ENCODE measurements at regions not wholly inside any gene's neighbourhood (a gene's known extent, or its start where the extent isn't known, plus 50 kb on each side); places are given as distances from the start of the nearest gene placed in this dataset.
"Not testable (repeated sequence)": the region's sequence is repeated elsewhere in the genome, so short reads cannot be mapped to it uniquely, and the experiment has no call there.

- H3K27me3 ChIP-seq (ENCODE audit: low read depth, low read length): no peaks in the 10 kb centered on the region
- peaks cover 0 to 3% of the 10 kb centered on the region in 2 donors for H3K4me1 ChIP-seq (ENCODE audit: control insufficient read depth in 1 of 2, insufficient read depth in 2 of 2, low read length in 2 of 2)
- no peaks in the 10 kb centered on the region for H3K36me3 ChIP-seq (ENCODE audit: control insufficient read depth in 1 of 2, insufficient read depth in 2 of 2, low read length in 2 of 2)
- no peaks in the 10 kb centered on the region for H3K9me3 ChIP-seq (ENCODE audit: control insufficient read depth in 1 of 2, low read length in 2 of 2)
- H3K4me3 ChIP-seq (ENCODE audit: low read depth in 1 of 2, low read length in 2 of 2): no peak overlapping the region
- no peak overlapping the region for H3K27ac ChIP-seq (ENCODE audit: low read length)
These were observed 672.1 kb upstream of the SLIT2 start for GRCh38 chr4:19579608-19580007.

- Histone ChIP-seq H3K36me3 (ENCODE audit: control insufficient read depth in 1 of 2, insufficient read depth in 2 of 2, low read length in 2 of 2) (no peaks in the 10 kb centered on the region), H3K4me3 (ENCODE audit: low read depth in 1 of 2, low read length in 2 of 2) (no peak overlapping the region), H3K27ac (ENCODE audit: low read length) (no peak overlapping the region), H3K9me3 (ENCODE audit: control insufficient read depth in 1 of 2, low read length in 2 of 2) (no peaks in the 10 kb centered on the region), H3K4me1 (ENCODE audit: control insufficient read depth in 1 of 2, insufficient read depth in 2 of 2, low read length in 2 of 2) (peaks cover 0 to 3% of the 10 kb centered on the region in 2 donors), H3K27me3 (ENCODE audit: low read depth, low read length) (no peaks in the 10 kb centered on the region)
These were observed 674.6 kb upstream of the SLIT2 start for GRCh38 chr4:19577097-19577496.

- Histone ChIP-seq H3K4me3 (ENCODE audit: low read depth in 1 of 2, low read length in 2 of 2) (no peak overlapping the region), H3K36me3 (ENCODE audit: control insufficient read depth in 1 of 2, insufficient read depth in 2 of 2, low read length in 2 of 2) (no peaks in the 10 kb centered on the region), H3K27me3 (ENCODE audit: low read depth, low read length) (no peaks in the 10 kb centered on the region), H3K9me3 (ENCODE audit: control insufficient read depth in 1 of 2, low read length in 2 of 2) (no peaks in the 10 kb centered on the region), H3K27ac (ENCODE audit: low read length) (no peak overlapping the region), H3K4me1 (ENCODE audit: control insufficient read depth in 1 of 2, insufficient read depth in 2 of 2, low read length in 2 of 2) (peaks cover 0 to 3% of the 10 kb centered on the region in 2 donors)
These were observed 675.8 kb upstream of the SLIT2 start for GRCh38 chr4:19575924-19576323.

GRCh38 chr4:19566041-19566440, 685.7 kb upstream of the SLIT2 start:
- H3K27me3 ChIP-seq (ENCODE audit: low read depth, low read length): no peaks in the 10 kb centered on the region

DNA sequence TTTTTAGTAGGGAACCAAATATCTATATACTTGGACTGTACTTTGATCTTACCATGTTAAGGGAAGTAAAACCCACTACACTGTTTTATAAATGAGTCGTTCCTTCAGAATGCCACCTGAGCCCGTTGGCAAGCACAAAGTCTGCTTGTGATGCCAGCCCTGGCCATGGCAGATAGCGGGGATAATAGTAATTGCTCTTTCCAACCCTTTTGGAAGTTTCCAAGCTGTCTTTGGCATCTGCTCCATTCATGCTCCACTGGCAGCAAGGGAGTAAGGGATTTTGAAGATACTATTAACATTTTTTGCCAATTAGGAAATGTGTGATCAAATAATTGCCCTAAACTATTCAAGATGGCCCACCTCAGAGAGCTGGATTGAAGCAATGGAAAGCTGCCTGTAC, 689.2 kb upstream of the SLIT2 start:
- Histone ChIP-seq H3K4me3 (ENCODE audit: low read depth in 1 of 2, low read length in 2 of 2) (no peak overlapping the region), H3K27me3 (ENCODE audit: low read depth, low read length) (no peaks in the 10 kb centered on the region)

More at GRCh38 chr4:19566041-19566440, 685.7 kb upstream of the SLIT2 start:
- Histone ChIP-seq H3K36me3 (ENCODE audit: control insufficient read depth in 1 of 2, insufficient read depth in 2 of 2, low read length in 2 of 2) (no peaks in the 10 kb centered on the region), H3K4me3 (ENCODE audit: low read depth in 1 of 2, low read length in 2 of 2) (no peak overlapping the region), H3K9me3 (ENCODE audit: control insufficient read depth in 1 of 2, low read length in 2 of 2) (no peaks in the 10 kb centered on the region), H3K27ac (ENCODE audit: low read length) (no peak overlapping the region), H3K4me1 (ENCODE audit: control insufficient read depth in 1 of 2, insufficient read depth in 2 of 2, low read length in 2 of 2) (no peaks in the 10 kb centered on the region)

GRCh38 chr4:19557161-19557560, 694.5 kb upstream of the SLIT2 start:
- no peak overlapping the region for H3K4me3 ChIP-seq (ENCODE audit: low read depth in 1 of 2, low read length in 2 of 2)
- H3K4me1 ChIP-seq (ENCODE audit: control insufficient read depth in 1 of 2, insufficient read depth in 2 of 2, low read length in 2 of 2): no peaks in the 10 kb centered on the region
- H3K9me3 ChIP-seq (ENCODE audit: control insufficient read depth in 1 of 2, low read length in 2 of 2): no peaks in the 10 kb centered on the region
- no peaks in the 10 kb centered on the region for H3K27me3 ChIP-seq (ENCODE audit: low read depth, low read length)
- no peak overlapping the region for H3K27ac ChIP-seq (ENCODE audit: low read length)
- no peaks in the 10 kb centered on the region for H3K36me3 ChIP-seq (ENCODE audit: control insufficient read depth in 1 of 2, insufficient read depth in 2 of 2, low read length in 2 of 2)

More for the DNA sequence above, 689.2 kb upstream of the SLIT2 start:
- H3K27ac ChIP-seq (ENCODE audit: low read length): no peak overlapping the region
- no peaks in the 10 kb centered on the region for H3K4me1 ChIP-seq (ENCODE audit: control insufficient read depth in 1 of 2, insufficient read depth in 2 of 2, low read length in 2 of 2)
- H3K9me3 ChIP-seq (ENCODE audit: control insufficient read depth in 1 of 2, low read length in 2 of 2): no peaks in the 10 kb centered on the region
- no peaks in the 10 kb centered on the region for H3K36me3 ChIP-seq (ENCODE audit: control insufficient read depth in 1 of 2, insufficient read depth in 2 of 2, low read length in 2 of 2)

DNA sequence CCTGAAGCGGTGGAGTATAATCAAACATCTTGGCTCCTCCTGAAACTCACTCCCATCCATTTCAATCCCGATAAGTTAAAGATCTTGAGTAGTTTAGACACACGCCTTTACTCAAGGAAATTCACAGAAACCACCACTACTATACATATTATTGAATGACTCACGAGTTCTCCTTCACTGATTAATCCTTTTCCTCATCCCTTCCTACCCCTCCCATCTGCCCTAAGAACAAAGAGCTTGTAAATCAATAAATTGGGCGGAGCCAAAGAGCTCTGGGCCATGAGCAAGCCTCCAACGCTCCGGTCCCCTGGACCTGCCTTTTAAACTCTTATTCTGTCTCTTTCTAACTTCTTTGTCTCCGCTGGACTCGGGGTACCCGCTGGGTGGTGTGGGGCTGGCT, 695.4 kb upstream of the SLIT2 start:
- not testable (repeated sequence) for H3K4me3 ChIP-seq (ENCODE audit: low read depth in 1 of 2, low read length in 2 of 2); H3K27me3 ChIP-seq (ENCODE audit: low read depth, low read length); H3K4me1 ChIP-seq (ENCODE audit: control insufficient read depth in 1 of 2, insufficient read depth in 2 of 2, low read length in 2 of 2); H3K36me3 ChIP-seq (ENCODE audit: control insufficient read depth in 1 of 2, insufficient read depth in 2 of 2, low read length in 2 of 2); H3K27ac ChIP-seq (ENCODE audit: low read length); H3K9me3 ChIP-seq (ENCODE audit: control insufficient read depth in 1 of 2, low read length in 2 of 2)

- no peak overlapping the region for H3K27ac ChIP-seq (ENCODE audit: low read length)
- no peaks in the 10 kb centered on the region for H3K27me3 ChIP-seq (ENCODE audit: low read depth, low read length)
- H3K9me3 ChIP-seq (ENCODE audit: control insufficient read depth in 1 of 2, low read length in 2 of 2): no peaks in the 10 kb centered on the region
These were observed 704.2 kb upstream of the SLIT2 start for GRCh38 chr4:19547463-19547862.

DNA sequence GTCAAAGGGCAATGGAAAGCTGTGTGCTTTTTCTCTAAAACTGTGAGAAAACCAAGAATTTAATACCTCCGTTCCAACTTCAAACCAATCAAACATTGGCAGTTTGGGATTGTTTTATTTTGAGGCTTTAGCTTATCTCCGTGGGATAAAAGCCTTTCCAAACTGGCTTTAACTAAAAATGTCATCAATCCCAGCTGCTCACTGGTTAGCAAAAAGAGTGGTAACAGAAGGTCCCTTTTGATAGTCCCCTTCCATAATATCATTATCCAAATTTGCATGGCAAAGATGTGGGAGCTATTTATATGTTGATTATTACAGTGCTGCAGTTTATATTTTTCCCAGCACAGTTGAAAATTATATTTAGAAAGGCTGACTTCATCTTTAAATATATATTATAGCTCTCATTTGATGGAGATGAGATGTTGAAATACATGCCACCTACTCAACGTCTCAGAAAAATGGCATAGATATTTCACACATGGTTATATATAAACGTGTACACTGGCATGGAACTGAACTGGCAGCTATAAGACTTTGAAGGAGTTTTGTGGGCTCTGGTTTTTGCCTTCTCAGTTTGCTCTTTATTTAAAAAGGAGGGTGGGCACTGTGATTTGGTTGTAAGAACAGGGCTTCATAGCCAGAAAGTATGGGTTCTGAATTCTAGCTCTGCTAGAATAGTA, 707.1 kb upstream of the SLIT2 start:
- Histone ChIP-seq H3K27me3 (ENCODE audit: low read depth, low read length) (no peaks in the 10 kb centered on the region), H3K27ac (ENCODE audit: low read length) (no peak overlapping the region), H3K4me3 (ENCODE audit: low read depth in 1 of 2, low read length in 2 of 2) (no peak overlapping the region), H3K4me1 (ENCODE audit: control insufficient read depth in 1 of 2, insufficient read depth in 2 of 2, low read length in 2 of 2) (no peaks in the 10 kb centered on the region), H3K36me3 (ENCODE audit: control insufficient read depth in 1 of 2, insufficient read depth in 2 of 2, low read length in 2 of 2) (no peaks in the 10 kb centered on the region), H3K9me3 (ENCODE audit: control insufficient read depth in 1 of 2, low read length in 2 of 2) (no peaks in the 10 kb centered on the region)

More at GRCh38 chr4:19547463-19547862, 704.2 kb upstream of the SLIT2 start:
- Histone ChIP-seq H3K4me1 (ENCODE audit: control insufficient read depth in 1 of 2, insufficient read depth in 2 of 2, low read length in 2 of 2) (no peaks in the 10 kb centered on the region), H3K36me3 (ENCODE audit: control insufficient read depth in 1 of 2, insufficient read depth in 2 of 2, low read length in 2 of 2) (no peaks in the 10 kb centered on the region), H3K4me3 (ENCODE audit: low read depth in 1 of 2, low read length in 2 of 2) (no peak overlapping the region)

DNA sequence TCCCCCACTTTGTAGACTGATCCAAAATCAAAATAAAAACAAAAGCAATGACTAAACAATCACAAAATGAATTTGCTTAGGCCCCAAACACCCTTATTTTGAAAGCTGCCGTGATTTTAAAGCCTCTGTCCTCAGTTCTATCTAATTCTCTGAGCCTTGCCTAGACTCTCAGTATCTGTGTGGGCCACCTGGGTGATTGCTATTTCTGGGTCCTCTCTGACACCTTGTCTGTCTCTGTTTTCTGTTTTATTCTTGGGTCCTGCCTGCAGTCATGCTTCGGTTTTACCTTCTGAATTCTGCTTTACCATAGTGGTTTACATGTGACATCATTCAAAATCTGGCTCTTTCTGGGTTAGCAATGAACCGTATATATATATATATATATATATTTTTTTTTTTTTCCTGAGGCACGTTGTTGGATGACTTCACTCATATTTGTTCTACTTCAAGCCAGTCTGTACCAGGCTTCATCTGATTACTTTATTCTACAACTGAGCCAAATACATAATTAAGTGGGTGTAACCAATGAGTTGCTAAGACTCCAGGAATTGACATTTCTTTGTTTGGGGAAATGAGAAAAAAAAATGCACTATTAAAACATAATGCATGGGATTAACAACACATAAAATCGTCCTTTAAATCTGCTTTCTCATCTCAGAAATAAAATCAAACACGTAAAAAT, 710.7 kb upstream of the SLIT2 start:
- no peaks in the 10 kb centered on the region for H3K36me3 ChIP-seq (ENCODE audit: control insufficient read depth in 1 of 2, insufficient read depth in 2 of 2, low read length in 2 of 2)
- H3K4me1 ChIP-seq (ENCODE audit: control insufficient read depth in 1 of 2, insufficient read depth in 2 of 2, low read length in 2 of 2): no peaks in the 10 kb centered on the region
- no peak overlapping the region for H3K27ac ChIP-seq (ENCODE audit: low read length)
- H3K27me3 ChIP-seq (ENCODE audit: low read depth, low read length): no peaks in the 10 kb centered on the region
- H3K4me3 ChIP-seq (ENCODE audit: low read depth in 1 of 2, low read length in 2 of 2): no peak overlapping the region
- no peaks in the 10 kb centered on the region for H3K9me3 ChIP-seq (ENCODE audit: control insufficient read depth in 1 of 2, low read length in 2 of 2)

- H3K36me3 ChIP-seq (ENCODE audit: control insufficient read depth in 1 of 2, insufficient read depth in 2 of 2, low read length in 2 of 2): no peaks in the 10 kb centered on the region
- no peak overlapping the region for H3K27ac ChIP-seq (ENCODE audit: low read length)
These were observed 712.5 kb upstream of the SLIT2 start for GRCh38 chr4:19539201-19539600.

DNA sequence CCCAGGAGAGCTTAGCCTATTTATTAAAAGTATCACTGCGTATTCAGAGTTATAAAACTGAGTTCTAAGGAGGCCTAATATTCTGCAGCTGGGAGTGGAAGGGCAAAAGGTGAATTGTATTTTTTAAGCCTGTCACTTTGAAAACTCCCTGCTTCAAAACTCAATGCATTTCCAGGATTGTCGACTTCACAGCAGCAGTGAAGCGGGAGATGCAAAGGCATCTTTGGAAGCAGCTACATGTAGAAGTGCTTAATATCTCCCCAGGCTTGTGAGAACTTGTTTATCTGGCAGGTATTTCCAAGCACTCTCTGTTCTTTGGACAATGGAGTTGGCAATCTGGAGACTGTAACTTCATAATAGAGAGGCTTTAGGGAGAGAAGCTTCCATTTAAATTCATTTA, 717.5 kb upstream of the SLIT2 start:
- H3K27me3 ChIP-seq (ENCODE audit: low read depth, low read length): no peaks in the 10 kb centered on the region
- no peak overlapping the region for H3K4me3 ChIP-seq (ENCODE audit: low read depth in 1 of 2, low read length in 2 of 2)
- no peaks in the 10 kb centered on the region for H3K36me3 ChIP-seq (ENCODE audit: control insufficient read depth in 1 of 2, insufficient read depth in 2 of 2, low read length in 2 of 2)
- H3K4me1 ChIP-seq (ENCODE audit: control insufficient read depth in 1 of 2, insufficient read depth in 2 of 2, low read length in 2 of 2): no peaks in the 10 kb centered on the region
- H3K9me3 ChIP-seq (ENCODE audit: control insufficient read depth in 1 of 2, low read length in 2 of 2): no peaks in the 10 kb centered on the region
- H3K27ac ChIP-seq (ENCODE audit: low read length): no peak overlapping the region

More at GRCh38 chr4:19539201-19539600, 712.5 kb upstream of the SLIT2 start:
- H3K4me1 ChIP-seq (ENCODE audit: control insufficient read depth in 1 of 2, insufficient read depth in 2 of 2, low read length in 2 of 2): no peaks in the 10 kb centered on the region
- H3K4me3 ChIP-seq (ENCODE audit: low read depth in 1 of 2, low read length in 2 of 2): no peak overlapping the region
- H3K9me3 ChIP-seq (ENCODE audit: control insufficient read depth in 1 of 2, low read length in 2 of 2): no peaks in the 10 kb centered on the region
- H3K27me3 ChIP-seq (ENCODE audit: low read depth, low read length): no peaks in the 10 kb centered on the region

Measured in muscle layer of duodenum (tissue), 2 donors.